HCT116 (cell line): ENCODE measurements at regions not wholly inside any gene's neighbourhood (a gene's known extent, or its start where the extent isn't known, plus 50 kb on each side); places are given as distances from the start of the nearest gene placed in this dataset.

ENCODE experiments used
- ATAC-seq: fragments of 200-7000 bp; cut with Tn5 transposase; 2 replicates; pipeline ENCODE4 v1.9.1; 2020; ENCODE audit warnings: mild to moderate bottlenecking, moderate library complexity
- BruUV-seq: library from RNA; stranded (reverse); fragments of 400-500 nt; replicated peaks from 2 replicates; lab custom pipeline; 2021; lab: Mats Ljungman, UMichigan
- CTCF ChIA-PET: fragments of 300-600 bp; sonication (Branson Sonifier 250); formaldehyde crosslinking; loops from one replicate; lab custom pipeline; 2021; ENCODE audit warnings: antibody characterized with exemption; lab: Charles Lee
- POLR2A ChIA-PET: fragments of 300-600, 350-600 bp; sonication (Branson Sonifier 250); formaldehyde crosslinking; loops from one replicate; lab custom pipeline; 2021; ENCODE audit warnings: antibody characterized with exemption; lab: Charles Lee
- RAD21 ChIA-PET, 2 experiments: fragments of 300-600 bp; sonication (Branson Sonifier 250); formaldehyde crosslinking; loops; one replicate each; lab custom pipeline; 2023; ENCODE audit warnings: low total read pairs in 2 of 2; ENCODE audit not compliant: uncharacterized antibody in 2 of 2, unreplicated experiment in 2 of 2, low non-redundant PET in 1 of 2; lab: Charles Lee
- DNase-seq: peaks from one replicate; pipeline ENCODE4 v3.0.0-alpha.2; 2010; ENCODE audit warnings: low read depth, low spot score
- H2AFZ ChIP-seq: fragments of 200-600 bp; shearing (Covaris generic), sonication (generic); 2 replicates; pipeline ENCODE4 v1.6.1; 2017; ENCODE audit warnings: low read depth, mixed run types, mixed read lengths, antibody characterized with exemption, low read length; ENCODE audit not compliant: poor library complexity, severe bottlenecking
- H3K27ac ChIP-seq: 2 replicates; pipeline ENCODE4 v1.5.1; 2012; ENCODE audit warnings: low read depth, low read length
- H3K27me3 ChIP-seq: fragments of 200-600 bp; sonication (generic); 2 replicates; pipeline ENCODE4 v1.6.1; 2016; ENCODE audit warnings: mixed run types, low read length, mixed read lengths; ENCODE audit not compliant: insufficient read depth
- H3K36me3 ChIP-seq, 2 experiments: fragments of 200-500 bp in 1 of 2; fragments of 200-600 bp in 1 of 2; sonication (Bioruptor generic) in 1 of 2; sonication (generic) in 1 of 2; 2 replicates each; pipeline versions ENCODE4 v1.5.1 to v1.6.1; 2014 to 2016; ENCODE audit warnings: low read length in 2 of 2, inconsistent platforms in 1 of 2, mixed read lengths in 1 of 2, mixed run types in 1 of 2; ENCODE audit not compliant: insufficient read depth in 2 of 2, control insufficient read depth in 1 of 2
- H3K4me1 ChIP-seq, 2 experiments: fragments of 200-600 bp in 1 of 2; sonication (generic) in 1 of 2; 2 replicates each; pipeline versions ENCODE4 v1.5.1 to v1.6.1; 2012 to 2017; ENCODE audit warnings: low read length in 2 of 2, inconsistent platforms in 1 of 2, mild to moderate bottlenecking in 1 of 2, mixed read lengths in 1 of 2, mixed run types in 1 of 2, moderate library complexity in 1 of 2; ENCODE audit not compliant: insufficient read depth in 2 of 2, control insufficient read depth in 1 of 2
- H3K4me2 ChIP-seq: fragments of 200-600 bp; sonication (generic); 2 replicates; pipeline ENCODE4 v1.6.1; 2017; ENCODE audit warnings: mixed run types, low read length, mixed read lengths
- H3K4me3 ChIP-seq, 2 experiments: fragments of 200-600 bp in 1 of 2; sonication (generic) in 1 of 2; replicated peaks in 1 of 2; 2 replicates each; pipeline ENCODE4 v1.5.1; 2011 to 2016; ENCODE audit warnings: low read length in 2 of 2, control low read depth in 1 of 2, low read depth in 1 of 2, mild to moderate bottlenecking in 1 of 2, mixed read lengths in 1 of 2, mixed run types in 1 of 2
- H3K79me2 ChIP-seq: fragments of 200-600 bp; sonication (generic); 2 replicates; pipeline ENCODE4 v1.6.1; 2017; ENCODE audit warnings: mild to moderate bottlenecking, mixed run types, low read length, moderate library complexity, mixed read lengths; ENCODE audit not compliant: insufficient read depth
- H3K9ac ChIP-seq: fragments of 200-600 bp; sonication (generic); 2 replicates; pipeline ENCODE4 v1.6.1; 2016; ENCODE audit warnings: low read length, mixed read lengths
- H3K9me2 ChIP-seq: fragments of 200-600 bp; sonication (generic), shearing (Covaris generic); 2 replicates; pipeline ENCODE4 v1.6.1; 2017; ENCODE audit warnings: mixed run types, mild to moderate bottlenecking, moderate library complexity; ENCODE audit not compliant: insufficient read depth
- H3K9me3 ChIP-seq, 2 experiments: fragments of 200-500 bp in 1 of 2; fragments of 200-600 bp in 1 of 2; sonication (Bioruptor generic) in 1 of 2; sonication (generic) in 1 of 2; 2 replicates each; pipeline ENCODE4 v1.6.1; 2014 to 2017; ENCODE audit warnings: low read length in 2 of 2, mixed read lengths in 2 of 2, inconsistent platforms in 1 of 2, low read depth in 1 of 2, mild to moderate bottlenecking in 1 of 2, mixed run types in 1 of 2, moderate library complexity in 1 of 2; ENCODE audit not compliant: control insufficient read depth in 1 of 2, insufficient read depth in 1 of 2
- H4K20me1 ChIP-seq: fragments of 200-600 bp; sonication (generic), shearing (Covaris generic); 2 replicates; pipeline ENCODE4 v1.6.1; 2017; ENCODE audit warnings: mixed run types, mild to moderate bottlenecking, moderate library complexity; ENCODE audit not compliant: insufficient read depth
- ATF3 ChIP-seq: IDR thresholded peaks from 2 replicates; pipeline ENCODE4 v1.6.1; 2012
- CEBPB ChIP-seq: IDR thresholded peaks from 2 replicates; pipeline ENCODE4 v1.6.1; 2012; ENCODE audit warnings: low read depth
- CTCF ChIP-seq, 3 experiments: fragments of 200-600 bp in 1 of 3; sonication (generic) in 1 of 3; IDR thresholded peaks in 2 of 3; conservative IDR thresholded peaks in 1 of 3; 2 replicates each; pipeline ENCODE4 v1.5.1; 2012 to 2017; ENCODE audit warnings: low read depth in 2 of 3, low read length in 2 of 3, antibody characterized with exemption in 1 of 3, borderline replicate concordance in 1 of 3, control low read depth in 1 of 3, mild to moderate bottlenecking in 1 of 3, mixed read lengths in 1 of 3, mixed run types in 1 of 3, moderate library complexity in 1 of 3; ENCODE audit not compliant: insufficient read depth in 1 of 3
- EGR1 ChIP-seq: IDR thresholded peaks from 2 replicates; pipeline ENCODE4 v1.6.1; 2012; ENCODE audit warnings: low read depth
- ELF1 ChIP-seq: IDR thresholded peaks from 2 replicates; pipeline ENCODE4 v1.6.1; 2012; ENCODE audit warnings: low read depth, borderline replicate concordance
- POLR2A ChIP-seq: IDR thresholded peaks from 2 replicates; pipeline ENCODE4 v1.7.0; 2011; ENCODE audit warnings: borderline replicate concordance; ENCODE audit not compliant: insufficient read depth, insufficient read length; ENCODE audit errors: extremely low read depth
- RAD21 ChIP-seq: IDR thresholded peaks from 2 replicates; pipeline ENCODE4 v1.6.1; 2012; ENCODE audit warnings: low read depth, mild to moderate bottlenecking
- SIN3A ChIP-seq: IDR thresholded peaks from 2 replicates; pipeline ENCODE4 v1.6.1; 2012; ENCODE audit warnings: low read depth
- SP1 ChIP-seq: IDR thresholded peaks from 2 replicates; pipeline ENCODE4 v1.6.1; 2012; ENCODE audit warnings: low read depth
- TCF7L2 ChIP-seq: IDR thresholded peaks from 2 replicates; pipeline ENCODE4 v1.7.0; 2011; ENCODE audit warnings: borderline replicate concordance, inconsistent platforms; ENCODE audit not compliant: insufficient read depth, insufficient read length; ENCODE audit errors: extremely low read depth
- ZFX ChIP-seq: fragments of 450-650 bp; IDR thresholded peaks from 2 replicates; pipeline ENCODE4 v1.6.1; 2017
- ZNF274 ChIP-seq: fragments of 200-500 bp; sonication (Bioruptor generic); IDR thresholded peaks from 2 replicates; pipeline ENCODE4 v1.6.1; 2014; ENCODE audit warnings: mild to moderate bottlenecking, low read depth, low read length, inconsistent platforms
- intact Hi-C: fragments of 100-400 bp; cut with micrococcal nuclease; formaldehyde crosslinking; loops from 2 replicates; pipeline ENCODE4 v1.10.0; 2022
- TF ChIP-seq, protein P1 (sequence below): IDR thresholded peaks from 2 replicates; pipeline ENCODE4 v1.6.1; 2012; ENCODE audit warnings: low read depth
- TF ChIP-seq, protein P2 (sequence below): IDR thresholded peaks from 2 replicates; pipeline ENCODE4 v1.6.1; 2011; ENCODE audit warnings: mild to moderate bottlenecking, low read length, moderate library complexity; ENCODE audit not compliant: insufficient replicate concordance; ENCODE audit errors: extremely low read depth

DNA sequence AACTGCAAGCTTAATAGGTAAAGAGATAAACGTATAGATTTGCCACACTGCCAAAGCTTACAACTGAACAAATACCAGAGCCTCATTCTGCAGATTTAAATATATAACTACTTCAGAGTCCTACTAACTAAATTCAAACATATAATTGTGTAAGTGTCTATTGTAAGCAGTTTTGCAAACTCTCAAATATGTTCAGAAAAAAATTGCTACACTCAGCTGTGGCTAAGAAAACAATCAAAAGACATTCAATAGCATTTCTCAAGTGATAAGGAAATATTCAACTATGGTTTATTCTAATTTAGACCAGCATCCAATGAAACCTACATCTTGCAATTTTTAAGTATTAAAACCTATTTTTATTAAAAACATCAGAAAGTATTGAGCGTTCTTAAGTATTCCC is 202.4 kb downstream of the KCTD12 start:
- CTCF ChIA-PET = no interaction called here
- H2AFZ ChIP-seq = no peak overlapping the region
- no peak overlapping the region for H3K4me3 ChIP-seq
- no peak overlapping the region for H3K4me2 ChIP-seq
- H3K36me3 ChIP-seq = no peaks in the 10 kb centered on the region
- BruUV-seq = no TSS peak
- ATAC-seq (no peak), DNase-seq (no peak)
- RAD21 ChIA-PET = no interaction called here
- no peaks in the 10 kb centered on the region for H3K9me2 ChIP-seq
- POLR2A ChIA-PET = no interaction called here
- H4K20me1 ChIP-seq = no peaks in the 10 kb centered on the region
- H3K27me3 ChIP-seq = no peaks in the 10 kb centered on the region
- H3K27ac ChIP-seq = no peak overlapping the region
- intact Hi-C loops = no loop called here
- H3K9ac ChIP-seq = no peak overlapping the region
- no peaks in the 10 kb centered on the region for H3K9me3 ChIP-seq
- no peaks in the 10 kb centered on the region for H3K79me2 ChIP-seq
- TF ChIP-seq CEBPB (no peak), SIN3A (no peak), EGR1 (no peak), RAD21 (no peak), ZNF274 (no peak), SP1 (no peak), POLR2A (no peak), TCF7L2 (no peak)
- TF ChIP-seq, protein P1, sequence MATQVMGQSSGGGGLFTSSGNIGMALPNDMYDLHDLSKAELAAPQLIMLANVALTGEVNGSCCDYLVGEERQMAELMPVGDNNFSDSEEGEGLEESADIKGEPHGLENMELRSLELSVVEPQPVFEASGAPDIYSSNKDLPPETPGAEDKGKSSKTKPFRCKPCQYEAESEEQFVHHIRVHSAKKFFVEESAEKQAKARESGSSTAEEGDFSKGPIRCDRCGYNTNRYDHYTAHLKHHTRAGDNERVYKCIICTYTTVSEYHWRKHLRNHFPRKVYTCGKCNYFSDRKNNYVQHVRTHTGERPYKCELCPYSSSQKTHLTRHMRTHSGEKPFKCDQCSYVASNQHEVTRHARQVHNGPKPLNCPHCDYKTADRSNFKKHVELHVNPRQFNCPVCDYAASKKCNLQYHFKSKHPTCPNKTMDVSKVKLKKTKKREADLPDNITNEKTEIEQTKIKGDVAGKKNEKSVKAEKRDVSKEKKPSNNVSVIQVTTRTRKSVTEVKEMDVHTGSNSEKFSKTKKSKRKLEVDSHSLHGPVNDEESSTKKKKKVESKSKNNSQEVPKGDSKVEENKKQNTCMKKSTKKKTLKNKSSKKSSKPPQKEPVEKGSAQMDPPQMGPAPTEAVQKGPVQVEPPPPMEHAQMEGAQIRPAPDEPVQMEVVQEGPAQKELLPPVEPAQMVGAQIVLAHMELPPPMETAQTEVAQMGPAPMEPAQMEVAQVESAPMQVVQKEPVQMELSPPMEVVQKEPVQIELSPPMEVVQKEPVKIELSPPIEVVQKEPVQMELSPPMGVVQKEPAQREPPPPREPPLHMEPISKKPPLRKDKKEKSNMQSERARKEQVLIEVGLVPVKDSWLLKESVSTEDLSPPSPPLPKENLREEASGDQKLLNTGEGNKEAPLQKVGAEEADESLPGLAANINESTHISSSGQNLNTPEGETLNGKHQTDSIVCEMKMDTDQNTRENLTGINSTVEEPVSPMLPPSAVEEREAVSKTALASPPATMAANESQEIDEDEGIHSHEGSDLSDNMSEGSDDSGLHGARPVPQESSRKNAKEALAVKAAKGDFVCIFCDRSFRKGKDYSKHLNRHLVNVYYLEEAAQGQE = no peak
- no peaks in the 10 kb centered on the region for H3K4me1 ChIP-seq

DNA sequence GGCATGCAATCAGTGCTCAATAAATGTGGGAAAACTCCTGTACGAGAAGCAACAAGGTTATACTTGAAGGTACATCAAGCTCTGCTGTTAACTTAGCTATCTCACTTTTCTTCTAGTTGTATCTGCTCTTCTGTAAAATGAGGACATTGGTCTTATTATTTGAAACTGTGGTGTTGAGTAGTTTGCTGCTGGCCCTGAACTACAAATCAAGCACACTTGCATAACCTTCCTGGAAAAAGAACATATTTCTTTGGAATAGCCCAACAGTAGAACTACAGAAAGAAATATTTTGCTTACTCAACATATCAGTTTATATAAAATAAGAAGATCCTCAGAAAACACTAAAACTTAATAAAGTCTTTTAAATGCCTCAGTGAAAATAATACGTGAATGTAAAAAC is 203.0 kb downstream of the KCTD12 start:
- no peaks in the 10 kb centered on the region for H3K4me1 ChIP-seq
- no peaks in the 10 kb centered on the region for H3K79me2 ChIP-seq
- BruUV-seq = no TSS peak
- POLR2A ChIA-PET = no interaction called here
- H2AFZ ChIP-seq = no peak overlapping the region
- no peak overlapping the region for H3K4me2 ChIP-seq
- H4K20me1 ChIP-seq = no peaks in the 10 kb centered on the region
- intact Hi-C loops = no loop called here
- H3K27me3 ChIP-seq = no peaks in the 10 kb centered on the region
- RAD21 ChIA-PET = no interaction called here
- H3K9ac ChIP-seq = no peak overlapping the region
- ATAC-seq (no peak), DNase-seq (no peak)
- H3K27ac ChIP-seq = no peak overlapping the region
- no peaks in the 10 kb centered on the region for H3K36me3 ChIP-seq
- CTCF ChIA-PET = no interaction called here
- no peaks in the 10 kb centered on the region for H3K9me3 ChIP-seq
- no peaks in the 10 kb centered on the region for H3K9me2 ChIP-seq
- no peak for TF ChIP-seq ELF1
- TF ChIP-seq EGR1 = no peak
- TF ChIP-seq, protein P2, sequence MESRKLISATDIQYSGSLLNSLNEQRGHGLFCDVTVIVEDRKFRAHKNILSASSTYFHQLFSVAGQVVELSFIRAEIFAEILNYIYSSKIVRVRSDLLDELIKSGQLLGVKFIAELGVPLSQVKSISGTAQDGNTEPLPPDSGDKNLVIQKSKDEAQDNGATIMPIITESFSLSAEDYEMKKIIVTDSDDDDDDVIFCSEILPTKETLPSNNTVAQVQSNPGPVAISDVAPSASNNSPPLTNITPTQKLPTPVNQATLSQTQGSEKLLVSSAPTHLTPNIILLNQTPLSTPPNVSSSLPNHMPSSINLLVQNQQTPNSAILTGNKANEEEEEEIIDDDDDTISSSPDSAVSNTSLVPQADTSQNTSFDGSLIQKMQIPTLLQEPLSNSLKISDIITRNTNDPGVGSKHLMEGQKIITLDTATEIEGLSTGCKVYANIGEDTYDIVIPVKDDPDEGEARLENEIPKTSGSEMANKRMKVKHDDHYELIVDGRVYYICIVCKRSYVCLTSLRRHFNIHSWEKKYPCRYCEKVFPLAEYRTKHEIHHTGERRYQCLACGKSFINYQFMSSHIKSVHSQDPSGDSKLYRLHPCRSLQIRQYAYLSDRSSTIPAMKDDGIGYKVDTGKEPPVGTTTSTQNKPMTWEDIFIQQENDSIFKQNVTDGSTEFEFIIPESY = no peak
- TF ChIP-seq TCF7L2 = no peak
- no peak for TF ChIP-seq ZFX
- no peak for TF ChIP-seq SIN3A
- TF ChIP-seq ATF3 = no peak
- no peak for TF ChIP-seq ZNF274
- no peak for TF ChIP-seq CTCF (IDR thresholded peaks at IDR 0.05 in 2 of 3, conservative IDR thresholded peaks at IDR 0.05 in 1 of 3; ENCODE audit: borderline replicate concordance in 1 of 3, insufficient read depth in 1 of 3, low read depth in 2 of 3, low read length in 2 of 3)
- no peak overlapping the region for H3K4me3 ChIP-seq
